Natural killer cell treated with Interleukin-12 subunit alpha and Interleukin-12 subunit beta and Interleukin-15 and Interleukin-18, amount 100 ng/mL, for 72 hours (primary cell): ENCODE measurements at regions not wholly inside any gene's neighbourhood (a gene's known extent, or its start where the extent isn't known, plus 50 kb on each side); places are given as distances from the start of the nearest gene placed in this dataset.
"Not testable (repeated sequence)": the region's sequence is repeated elsewhere in the genome, so short reads cannot be mapped to it uniquely, and the experiment has no call there.

Experiments used
- ATAC-seq, 2 donors: fragments of 150-1000 bp; cut with Tn5 transposase in 1 of 2; sonication (Bioruptor Pico), chemical (Tn5 transposase) in 1 of 2; 2 replicates each; pipeline ENCODE4 v1.10.0; 2021
- DNase-seq: peaks from one replicate; pipeline ENCODE4 v3.0.0; 2022; ENCODE audit warnings: low spot score
- H3K27ac Mint-ChIP-seq, 2 donors: 1 replicate in 1 of 2; 2 replicates in 1 of 2; pipeline ENCODE4 v1.8.0; 2022; ENCODE audit warnings: mixed read lengths in 2 of 2, mild to moderate bottlenecking in 1 of 2, moderate library complexity in 1 of 2
- H3K27me3 Mint-ChIP-seq, 2 donors: 1 replicate in 1 of 2; 2 replicates in 1 of 2; pipeline ENCODE4 v1.8.0; 2022; ENCODE audit warnings: mixed read lengths in 2 of 2
- H3K36me3 Mint-ChIP-seq: one replicate; pipeline ENCODE4 v1.8.0; 2022; ENCODE audit warnings: mixed read lengths
- H3K4me1 Mint-ChIP-seq, 2 donors: 1 replicate in 1 of 2; 2 replicates in 1 of 2; pipeline ENCODE4 v1.8.0; 2022; ENCODE audit warnings: low read depth in 2 of 2, mixed read lengths in 2 of 2, mild to moderate bottlenecking in 1 of 2
- H3K4me3 Mint-ChIP-seq: one replicate; pipeline ENCODE4 v1.8.0; 2022; ENCODE audit warnings: mixed read lengths
- H3K9me3 Mint-ChIP-seq: 2 replicates; pipeline ENCODE4 v1.8.0; 2022; ENCODE audit warnings: mixed read lengths

DNA sequence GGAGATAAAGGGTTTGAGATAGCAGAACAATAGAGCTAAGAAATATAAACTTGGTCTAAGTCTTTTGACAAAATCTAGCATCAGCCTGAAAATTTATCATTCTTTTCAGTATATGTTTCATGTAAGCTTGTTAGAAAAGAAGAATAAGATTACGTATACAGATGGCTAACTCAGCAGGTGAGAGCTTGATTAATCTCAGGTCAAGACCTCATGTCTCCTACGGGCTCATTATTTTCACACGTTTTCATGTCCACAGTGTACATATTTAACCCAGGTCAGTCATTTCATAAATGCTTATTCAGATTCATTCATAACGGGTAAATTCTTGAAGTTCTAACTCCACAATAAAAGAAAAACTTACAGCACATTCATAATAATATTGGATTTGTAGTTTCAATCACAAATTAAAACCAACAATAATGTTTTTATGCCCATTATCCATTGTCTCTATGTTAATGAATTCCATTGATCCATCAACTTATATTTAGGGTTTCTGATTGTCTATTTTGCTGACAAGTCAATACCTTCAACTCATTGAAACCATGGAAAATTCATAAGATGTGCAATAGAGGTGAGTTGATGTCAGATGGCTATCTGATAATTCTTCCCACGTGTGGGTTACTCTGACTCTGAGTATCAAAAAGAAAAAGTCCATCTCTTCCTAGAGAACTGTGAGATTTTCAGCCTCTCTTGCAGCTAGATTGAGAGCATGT, 102.6 kb downstream of the CASP12 start:
- no peak for ATAC-seq
- H3K4me3 Mint-ChIP-seq: no peak overlapping the region
- peaks cover 21% of the 10 kb centered on the region for H3K36me3 Mint-ChIP-seq
- no peak overlapping the region for H3K27ac Mint-ChIP-seq
- H3K4me1 Mint-ChIP-seq: peaks cover 11 to 30% of the 10 kb centered on the region in 2 donors
- no peaks in the 10 kb centered on the region for H3K27me3 Mint-ChIP-seq
- no peaks in the 10 kb centered on the region for H3K9me3 Mint-ChIP-seq
- DNase-seq: no peak

DNA sequence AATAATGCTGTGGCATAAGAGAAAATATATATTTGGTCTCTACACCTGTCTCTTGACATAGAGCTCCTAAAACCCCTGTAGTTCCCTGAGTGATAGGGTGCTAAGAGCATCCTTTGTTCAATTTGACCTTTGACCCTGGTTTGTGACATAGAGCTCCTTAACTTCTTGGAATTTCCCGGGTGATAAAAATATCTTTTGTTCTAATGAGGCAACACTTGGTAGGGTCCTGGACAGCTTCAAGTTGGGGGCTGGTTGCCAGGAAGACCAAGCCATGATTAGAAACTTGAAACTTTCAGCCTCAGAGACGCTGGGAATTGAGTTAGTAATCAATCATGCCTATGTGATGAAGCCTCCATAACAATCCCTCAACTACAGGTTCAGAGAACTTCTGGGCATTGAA, 105.4 kb downstream of the CASP12 start:
- peaks cover 0 to 10% of the 10 kb centered on the region in 2 donors for H3K4me1 Mint-ChIP-seq
- no peaks in the 10 kb centered on the region for H3K27me3 Mint-ChIP-seq
- DNase-seq: no peak
- H3K27ac Mint-ChIP-seq: no peak overlapping the region
- no peak overlapping the region for H3K4me3 Mint-ChIP-seq
- peaks cover 15% of the 10 kb centered on the region for H3K36me3 Mint-ChIP-seq
- no peaks in the 10 kb centered on the region for H3K9me3 Mint-ChIP-seq
- ATAC-seq: no peak

DNA sequence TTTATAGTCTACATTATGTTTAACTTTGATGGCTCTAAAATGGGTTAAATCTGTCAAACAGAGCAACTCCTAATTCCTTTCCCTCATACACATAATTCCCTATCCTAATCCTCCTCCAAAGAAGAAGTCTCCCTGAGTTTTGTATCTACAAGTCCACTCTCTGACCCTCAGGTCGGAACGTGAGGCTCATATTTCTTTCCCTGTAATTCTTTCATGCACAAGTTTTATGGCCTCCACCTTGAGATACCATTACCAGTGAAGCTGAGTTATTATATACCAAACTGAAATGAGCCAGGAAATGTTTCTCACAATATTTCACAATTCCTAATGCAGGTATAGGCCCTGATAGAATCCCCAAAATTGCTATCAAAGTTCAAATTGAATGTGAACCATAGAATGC, 106.4 kb downstream of the CASP12 start:
- H3K4me3 Mint-ChIP-seq: no peak overlapping the region
- no peaks in the 10 kb centered on the region for H3K9me3 Mint-ChIP-seq
- no peak for ATAC-seq
- peaks cover 0 to 5% of the 10 kb centered on the region in 2 donors for H3K4me1 Mint-ChIP-seq
- no peak overlapping the region for H3K27ac Mint-ChIP-seq
- no peaks in the 10 kb centered on the region for H3K27me3 Mint-ChIP-seq
- peaks cover 10% of the 10 kb centered on the region for H3K36me3 Mint-ChIP-seq
- no peak for DNase-seq

DNA sequence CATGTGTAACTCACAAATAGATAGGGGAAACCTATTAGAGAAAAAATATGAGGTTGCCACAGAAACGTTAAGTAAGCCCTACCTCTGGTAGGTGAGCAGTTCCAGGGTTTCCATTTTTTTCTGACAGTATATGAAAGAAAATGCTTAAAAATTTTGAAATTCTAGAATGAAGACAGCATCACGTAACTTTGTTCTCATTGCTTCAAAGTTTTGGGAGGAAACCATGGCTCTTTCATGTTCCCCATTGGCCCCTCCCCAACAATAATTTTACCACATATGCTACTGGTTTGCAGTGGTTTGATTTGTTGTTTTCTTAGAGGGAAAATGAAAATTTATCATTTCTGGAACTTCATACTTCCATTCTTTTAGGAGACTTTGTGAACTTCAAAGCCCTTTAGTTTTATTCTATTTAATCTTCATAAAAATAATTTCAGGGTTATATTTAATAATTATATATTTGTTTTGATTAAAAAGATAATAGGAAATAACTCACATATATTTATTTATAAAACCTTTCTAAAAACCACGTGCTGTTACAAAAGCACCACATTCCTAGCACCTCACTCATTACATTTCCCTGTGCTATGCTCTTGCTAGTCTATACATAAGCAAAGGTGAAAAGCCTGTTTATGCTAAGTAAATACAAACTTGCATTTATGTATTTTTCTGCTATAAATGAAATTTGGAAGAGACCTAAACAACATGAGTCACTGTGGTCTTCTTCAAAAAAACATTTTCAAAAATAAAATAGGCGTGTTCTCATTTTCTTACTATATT, 113.4 kb downstream of the CASP12 start:
- Mint-ChIP-seq H3K27me3 (no peaks in the 10 kb centered on the region), H3K9me3 (no peaks in the 10 kb centered on the region), H3K4me1 (no peaks in the 10 kb centered on the region), H3K27ac (no peak overlapping the region), H3K36me3 (no peaks in the 10 kb centered on the region), H3K4me3 (no peak overlapping the region)
- DNase-seq: no peak
- no peak for ATAC-seq

DNA sequence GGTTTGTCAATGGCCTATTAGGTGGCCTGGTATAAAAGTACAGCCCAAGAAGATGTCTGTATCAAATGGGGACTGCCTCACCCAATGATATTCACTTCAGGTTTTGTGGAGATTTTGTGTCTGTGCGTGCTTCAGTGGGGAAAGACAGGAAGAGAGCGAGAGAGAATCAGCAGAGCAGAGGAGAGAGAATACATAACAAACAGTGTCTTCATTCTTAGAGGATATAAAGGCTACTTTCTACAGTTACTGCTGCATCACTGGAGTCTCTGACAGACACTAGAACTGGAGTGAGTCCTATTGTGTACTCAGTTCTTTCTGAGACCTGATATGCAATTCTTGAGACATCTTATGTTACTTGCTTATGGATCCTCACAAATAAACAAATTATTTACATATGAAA, 115.0 kb downstream of the CASP12 start:
- no peak overlapping the region for H3K4me3 Mint-ChIP-seq
- H3K4me1 Mint-ChIP-seq: no peaks in the 10 kb centered on the region
- no peaks in the 10 kb centered on the region for H3K36me3 Mint-ChIP-seq
- DNase-seq (no peak), ATAC-seq (no peak)
- no peak overlapping the region for H3K27ac Mint-ChIP-seq
- no peaks in the 10 kb centered on the region for H3K9me3 Mint-ChIP-seq
- no peaks in the 10 kb centered on the region for H3K27me3 Mint-ChIP-seq

DNA sequence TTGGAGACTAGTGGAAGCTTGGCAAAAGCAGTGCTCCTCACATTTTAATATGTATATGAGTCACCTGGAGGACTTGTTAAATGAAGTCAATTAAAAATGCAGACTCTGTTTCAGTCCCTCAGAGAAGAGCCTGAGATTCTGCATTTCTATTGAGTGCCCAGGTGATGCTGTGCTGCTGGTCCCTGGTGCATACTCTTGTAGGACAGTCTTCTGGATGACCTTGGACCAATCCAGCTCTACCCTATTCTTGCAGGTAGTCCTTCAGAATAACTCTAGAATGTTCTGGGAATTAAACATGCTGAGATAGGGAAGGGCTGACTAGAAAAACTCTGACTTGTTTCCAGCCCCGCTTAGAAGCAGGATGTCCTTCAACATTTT, 115.9 kb downstream of the CASP12 start:
- no peak for ATAC-seq
- Mint-ChIP-seq H3K27me3 (no peaks in the 10 kb centered on the region), H3K27ac (no peak overlapping the region), H3K4me1 (no peaks in the 10 kb centered on the region), H3K9me3 (no peaks in the 10 kb centered on the region), H3K4me3 (no peak overlapping the region), H3K36me3 (no peaks in the 10 kb centered on the region)
- no peak for DNase-seq

DNA sequence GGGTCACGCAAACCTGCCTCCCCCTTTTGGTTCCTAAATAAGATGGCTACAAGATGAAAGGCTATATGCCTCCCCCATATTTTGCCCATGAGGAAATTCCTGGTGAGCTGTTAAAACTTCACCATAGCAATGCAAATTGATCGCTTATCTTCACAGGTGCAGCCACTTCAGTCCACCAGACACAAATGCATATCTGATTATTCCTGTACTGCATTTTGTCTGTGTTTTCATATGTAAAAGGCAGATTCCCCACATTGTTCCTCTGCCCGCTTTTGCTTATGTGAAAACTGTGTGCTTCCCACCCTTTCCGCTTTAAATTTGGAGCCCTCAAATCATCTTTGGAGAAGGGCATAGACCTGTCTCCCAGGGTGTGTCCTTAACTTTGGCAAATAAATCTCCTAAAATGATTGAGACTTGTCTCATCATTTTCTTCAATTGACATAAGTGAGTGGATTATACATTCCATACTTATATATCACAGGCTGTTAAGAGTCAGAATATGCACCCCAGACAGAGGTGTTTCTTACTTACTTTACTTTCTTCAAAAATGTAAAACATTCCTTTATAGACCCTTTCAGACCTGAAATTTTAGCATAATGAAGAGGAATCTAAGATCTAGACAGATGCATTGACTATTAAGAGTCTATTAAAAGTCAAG, 116.4 kb downstream of the CASP12 start:
- no peaks in the 10 kb centered on the region for H3K4me1 Mint-ChIP-seq
- H3K27ac Mint-ChIP-seq: no peak overlapping the region
- H3K4me3 Mint-ChIP-seq: no peak overlapping the region
- DNase-seq: no peak
- H3K36me3 Mint-ChIP-seq: no peaks in the 10 kb centered on the region
- no peaks in the 10 kb centered on the region for H3K27me3 Mint-ChIP-seq
- ATAC-seq: no peak
- H3K9me3 Mint-ChIP-seq: no peaks in the 10 kb centered on the region

DNA sequence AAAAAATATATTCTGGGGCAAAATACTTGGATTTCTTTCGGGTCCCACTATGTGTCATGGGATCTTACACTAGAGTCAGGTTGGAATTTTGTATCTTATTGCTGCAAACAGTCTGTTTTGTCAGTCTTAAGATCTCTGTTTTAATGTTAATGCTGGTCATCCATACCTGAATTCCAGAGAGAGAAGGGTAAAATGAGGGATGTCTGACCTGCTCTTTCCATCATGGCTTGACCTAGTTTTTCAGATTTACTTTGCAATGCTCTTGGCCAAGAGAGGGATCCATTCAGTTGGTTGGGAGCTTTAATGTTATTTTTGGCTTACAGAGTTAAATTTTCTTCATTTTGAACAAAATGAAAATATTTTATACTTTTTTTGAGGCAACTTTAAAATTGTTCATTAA, 117.2 kb downstream of the CASP12 start:
- Mint-ChIP-seq H3K4me1 (no peaks in the 10 kb centered on the region), H3K27me3 (no peaks in the 10 kb centered on the region), H3K36me3 (no peaks in the 10 kb centered on the region), H3K9me3 (no peaks in the 10 kb centered on the region), H3K4me3 (no peak overlapping the region), H3K27ac (no peak overlapping the region)
- DNase-seq (no peak), ATAC-seq (no peak)

DNA sequence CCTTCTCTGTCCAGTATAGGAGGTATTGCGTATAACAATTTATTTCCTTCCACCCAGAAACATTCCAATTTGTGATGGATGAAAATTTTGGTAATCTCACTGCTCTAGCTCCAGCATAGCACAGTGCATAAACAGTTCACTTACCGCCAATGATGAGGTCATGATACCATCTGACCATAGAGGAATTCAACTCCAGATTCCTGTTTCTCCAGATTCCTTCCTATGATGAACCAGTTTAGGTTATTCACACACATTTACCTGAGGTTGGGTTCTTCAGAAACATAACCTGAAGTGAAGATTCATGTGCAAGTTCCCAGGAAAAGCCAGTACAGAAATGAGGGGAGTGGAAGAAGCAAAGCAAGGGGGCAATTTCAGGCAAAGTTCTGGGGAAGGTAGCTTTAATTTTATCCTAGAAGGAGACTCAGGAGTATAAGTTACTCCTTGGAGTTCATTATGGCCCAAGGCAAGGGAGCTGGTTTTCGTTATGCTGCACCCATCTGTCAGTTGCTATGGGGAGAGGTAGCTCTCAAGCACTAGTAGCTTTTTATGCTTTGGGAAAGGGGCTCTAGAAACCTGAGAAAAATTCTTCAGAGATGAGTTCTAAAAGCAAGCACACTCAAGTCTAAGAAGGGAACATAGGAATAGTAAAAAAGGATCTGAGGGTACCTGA, 121.6 kb downstream of the CASP12 start:
- peaks cover 3 to 5% of the 10 kb centered on the region in 2 donors for H3K4me1 Mint-ChIP-seq
- no peaks in the 10 kb centered on the region for H3K27me3 Mint-ChIP-seq
- H3K9me3 Mint-ChIP-seq: no peaks in the 10 kb centered on the region
- H3K36me3 Mint-ChIP-seq: peaks cover 9% of the 10 kb centered on the region
- ATAC-seq (no peak), DNase-seq (no peak)
- H3K4me3 Mint-ChIP-seq: no peak overlapping the region
- no peak overlapping the region for H3K27ac Mint-ChIP-seq

DNA sequence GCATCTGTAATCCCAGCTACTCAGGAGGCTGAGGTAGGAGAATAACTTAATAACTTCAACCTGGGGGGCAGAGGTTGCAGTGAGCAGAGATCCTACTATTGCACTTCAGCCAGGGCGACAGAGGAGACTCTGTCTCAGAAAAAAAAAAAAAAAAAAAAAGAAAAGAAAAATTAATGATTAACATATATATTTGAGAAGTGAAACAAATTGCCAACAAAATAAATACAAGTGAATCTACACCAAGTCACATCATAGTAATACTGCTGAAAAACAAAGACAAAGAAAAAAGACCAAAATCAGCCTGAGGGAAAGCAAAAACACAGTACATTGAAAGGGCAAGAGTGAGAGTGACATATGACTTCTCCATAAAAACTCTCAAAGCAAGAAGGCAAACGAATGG, 123.7 kb downstream of the CASP12 start:
- H3K36me3 Mint-ChIP-seq: peaks cover 9% of the 10 kb centered on the region
- H3K4me1 Mint-ChIP-seq: peaks cover 3 to 5% of the 10 kb centered on the region in 2 donors
- no peak for ATAC-seq
- H3K27ac Mint-ChIP-seq: no peak overlapping the region
- no peak for DNase-seq
- H3K4me3 Mint-ChIP-seq: no peak overlapping the region
- H3K9me3 Mint-ChIP-seq: no peaks in the 10 kb centered on the region
- no peaks in the 10 kb centered on the region for H3K27me3 Mint-ChIP-seq

DNA sequence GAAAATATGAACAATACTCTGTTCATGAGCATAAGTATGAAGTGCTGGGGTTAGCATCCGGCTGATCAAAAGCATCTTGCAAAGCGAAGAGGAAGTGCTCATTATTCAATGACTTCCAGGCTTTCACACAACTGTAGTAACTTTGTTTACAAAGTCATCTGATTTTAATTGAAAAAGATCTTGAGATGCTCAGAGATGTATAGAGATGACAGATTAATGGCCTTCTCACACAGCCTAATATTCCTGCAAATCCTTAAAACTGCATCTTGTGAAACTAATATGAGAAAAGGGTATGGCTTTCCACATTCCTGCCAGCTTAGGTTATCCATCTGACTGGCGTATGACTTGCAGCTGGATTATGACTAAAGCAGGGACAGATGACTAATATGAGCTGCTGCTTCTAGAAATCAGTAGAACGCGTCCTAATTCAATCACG, 125.4 kb downstream of the CASP12 start:
- H3K27me3 Mint-ChIP-seq: no peaks in the 10 kb centered on the region
- peaks cover 15% of the 10 kb centered on the region for H3K36me3 Mint-ChIP-seq
- no peak overlapping the region for H3K4me3 Mint-ChIP-seq
- no peak overlapping the region for H3K27ac Mint-ChIP-seq
- peaks cover 2% of the 10 kb centered on the region for H3K9me3 Mint-ChIP-seq
- peaks cover 3 to 5% of the 10 kb centered on the region in 2 donors for H3K4me1 Mint-ChIP-seq
- ATAC-seq (no peak), DNase-seq (no peak)

DNA sequence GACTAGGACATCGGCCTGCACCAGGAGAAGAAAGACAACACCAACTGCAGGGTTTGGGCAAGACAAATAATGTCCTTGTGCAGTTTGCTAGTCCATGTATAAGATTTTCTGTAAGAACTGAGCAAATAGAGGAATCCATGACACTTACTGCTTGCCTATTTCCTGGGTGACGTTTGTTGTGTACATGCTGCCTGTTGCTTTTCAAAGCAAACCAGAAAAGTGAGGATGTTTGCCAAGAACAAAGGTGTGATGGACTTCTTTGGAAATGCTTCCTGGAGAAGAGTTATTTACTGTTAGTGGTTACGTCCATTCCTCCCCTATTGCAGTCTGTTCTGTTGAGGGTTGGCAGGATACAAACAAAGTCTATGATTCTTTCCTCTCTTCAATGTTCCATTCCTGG, 126.5 kb downstream of the CASP12 start:
- H3K27me3 Mint-ChIP-seq: no peaks in the 10 kb centered on the region
- no peak for ATAC-seq
- peaks cover 15% of the 10 kb centered on the region for H3K36me3 Mint-ChIP-seq
- peaks cover 3 to 5% of the 10 kb centered on the region in 2 donors for H3K4me1 Mint-ChIP-seq
- H3K9me3 Mint-ChIP-seq: peaks cover 2% of the 10 kb centered on the region
- H3K27ac Mint-ChIP-seq: no peak overlapping the region
- H3K4me3 Mint-ChIP-seq: no peak overlapping the region
- DNase-seq: no peak

DNA sequence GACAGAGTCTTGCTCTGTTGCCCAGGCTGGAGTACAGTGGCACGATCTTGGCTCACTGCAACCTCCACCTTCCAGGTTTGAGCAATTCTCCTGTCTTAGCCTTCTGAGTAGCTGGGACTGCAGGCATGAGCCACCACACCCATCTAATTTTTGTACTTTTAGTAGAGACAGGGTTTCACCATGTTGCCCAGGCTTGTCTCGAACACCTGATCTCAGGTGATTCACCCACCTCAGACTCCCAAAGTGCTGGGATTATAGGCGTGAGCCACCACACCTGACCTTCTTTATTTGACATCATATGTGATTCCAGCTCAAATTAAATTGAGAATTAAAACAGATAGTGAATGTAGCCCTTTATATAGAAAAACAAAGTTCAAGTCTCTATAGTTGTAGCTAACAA, 127.2 kb downstream of the CASP12 start:
- peaks cover 15% of the 10 kb centered on the region for H3K36me3 Mint-ChIP-seq
- H3K27me3 Mint-ChIP-seq, H3K27ac Mint-ChIP-seq, ATAC-seq, H3K9me3 Mint-ChIP-seq, H3K4me1 Mint-ChIP-seq, DNase-seq, H3K4me3 Mint-ChIP-seq: not testable (repeated sequence)
